Left lung (tissue), 4 donors: ENCODE measurements at regions not wholly inside any gene's neighbourhood (a gene's known extent, or its start where the extent isn't known, plus 50 kb on each side); places are given as distances from the start of the nearest gene placed in this dataset.

Source experiments
- ATAC-seq: fragments of 200-7000 bp; cut with Tn5 transposase; one replicate; pipeline ENCODE4 v1.9.1; 2020; ENCODE audit warnings: moderate library complexity
- DNase-seq, 4 donors: peaks; one replicate each; pipeline ENCODE4 v3.0.0-alpha.2; 2013 to 2020
- H3K27ac ChIP-seq, 2 donors: fragments of 200-600 bp; sonication (generic) in 1 of 2; one replicate each; pipeline versions ENCODE4 v1.5.0 to v1.8.0; 2020 to 2021
- H3K27me3 ChIP-seq, 2 donors: fragments of 200-600 bp; sonication (generic) in 1 of 2; one replicate each; pipeline versions ENCODE4 v1.5.0 to v1.8.0; 2020 to 2021
- H3K36me3 ChIP-seq, 2 donors: fragments of 200-600 bp; sonication (generic) in 1 of 2; one replicate each; pipeline versions ENCODE4 v1.5.0 to v1.8.0; 2020 to 2021
- H3K4me1 ChIP-seq, 2 donors: fragments of 200-600 bp; one replicate each; pipeline ENCODE4 v1.8.0; 2021
- H3K4me3 ChIP-seq, 2 donors: fragments of 200-600 bp; sonication (generic) in 1 of 2; one replicate each; pipeline versions ENCODE4 v1.5.0 to v1.8.0; 2020 to 2021; ENCODE audit warnings: mild to moderate bottlenecking in 1 of 2
- H3K9me3 ChIP-seq, 2 donors: fragments of 200-600 bp; sonication (generic) in 1 of 2; one replicate each; pipeline versions ENCODE4 v1.5.0 to v1.8.0; 2020 to 2021
- CTCF ChIP-seq, 2 donors: fragments of 200-600 bp; sonication (generic) in 1 of 2; IDR thresholded peaks; one replicate each; pipeline versions ENCODE4 v1.5.0 to v1.8.0; 2021; ENCODE audit warnings: antibody characterized with exemption in 2 of 2
- intact Hi-C, 2 donors: fragments of 100-400 bp; cut with DNase I; formaldehyde crosslinking; loops; one replicate each; pipeline versions ENCODE4 v1.11.2 to v1.14.2; 2022
- donor health status: DM: no; HTN: yes; CAD: no.
- donor health status: DM: no; HTN: no; CAD: no.

- DNase-seq (no peak), ATAC-seq (no peak)
- Histone ChIP-seq H3K4me3 (no peak overlapping the region), H3K27ac (no peak overlapping the region), H3K27me3 (no peaks in the 10 kb centered on the region), H3K36me3 (no peaks in the 10 kb centered on the region), H3K4me1 (no peaks in the 10 kb centered on the region), H3K9me3 (no peaks in the 10 kb centered on the region)
- intact Hi-C loops: no loop called here
- no peak for TF ChIP-seq CTCF (IDR thresholded peaks at IDR 0.05)
Observed at GRCh38 chr1:58346036-58346355, 200.5 kb downstream of the OMA1 start.

GRCh38 chr1:58345215-58346035 lies 201.1 kb downstream of the OMA1 start:
- no peaks in the 10 kb centered on the region for H3K36me3 ChIP-seq
- DNase-seq: no peak
- no peaks in the 10 kb centered on the region for H3K27me3 ChIP-seq

GRCh38 chr1:58340185-58340584 lies 206.3 kb downstream of the OMA1 start:
- Histone ChIP-seq H3K27me3 (no peaks in the 10 kb centered on the region), H3K36me3 (no peaks in the 10 kb centered on the region), H3K27ac (no peak overlapping the region), H3K4me3 (no peak overlapping the region), H3K9me3 (no peaks in the 10 kb centered on the region), H3K4me1 (no peaks in the 10 kb centered on the region)
- DNase-seq (no peak), ATAC-seq (no peak)
- intact Hi-C loops: no loop called here
- TF ChIP-seq CTCF (IDR thresholded peaks at IDR 0.05): no peak

More at GRCh38 chr1:58345215-58346035, 201.1 kb downstream of the OMA1 start:
- TF ChIP-seq CTCF (IDR thresholded peaks at IDR 0.05): no peak
- intact Hi-C loops: no loop called here
- Histone ChIP-seq H3K4me1 (no peaks in the 10 kb centered on the region), H3K4me3 (no peak overlapping the region), H3K9me3 (no peaks in the 10 kb centered on the region), H3K27ac (no peak overlapping the region)
- no peak for ATAC-seq

GRCh38 chr1:58338081-58338480 lies 208.4 kb downstream of the OMA1 start:
- no peaks in the 10 kb centered on the region for H3K9me3 ChIP-seq
- no peak overlapping the region for H3K4me3 ChIP-seq
- H3K4me1 ChIP-seq: no peaks in the 10 kb centered on the region
- ATAC-seq: no peak
- TF ChIP-seq CTCF (IDR thresholded peaks at IDR 0.05): no peak
- H3K36me3 ChIP-seq: no peaks in the 10 kb centered on the region
- intact Hi-C loops: no loop called here
- DNase-seq: no peak
- H3K27me3 ChIP-seq: no peaks in the 10 kb centered on the region
- no peak overlapping the region for H3K27ac ChIP-seq

- DNase-seq: peak in 1 of 4 donors; percentile 13
- Histone ChIP-seq H3K9me3 (no peaks in the 10 kb centered on the region), H3K4me3 (no peak overlapping the region), H3K27me3 (no peaks in the 10 kb centered on the region), H3K4me1 (no peaks in the 10 kb centered on the region), H3K27ac (no peak overlapping the region), H3K36me3 (no peaks in the 10 kb centered on the region)
- no peak for TF ChIP-seq CTCF (IDR thresholded peaks at IDR 0.05)
- intact Hi-C loops: no loop called here
- no peak for ATAC-seq
Observed at GRCh38 chr1:58333511-58333910, 213.0 kb downstream of the OMA1 start.
